PC-9 (cell line): ENCODE measurements at regions not wholly inside any gene's neighbourhood (a gene's known extent, or its start where the extent isn't known, plus 50 kb on each side); places are given as distances from the start of the nearest gene placed in this dataset.

Source experiments
- BruUV-seq: library from RNA; stranded (reverse); fragments of 400-500 nt; replicated peaks from 2 replicates; lab custom pipeline; 2021; lab: Mats Ljungman, UMichigan
- CTCF ChIA-PET: fragments of 300-600 bp; sonication (Branson Sonifier 250); formaldehyde crosslinking; loops from one replicate; lab custom pipeline; 2022; ENCODE audit warnings: antibody characterized with exemption; lab: Charles Lee
- POLR2A ChIA-PET: fragments of 300-600 bp; sonication (Branson Sonifier 250); formaldehyde crosslinking; loops from one replicate; lab custom pipeline; 2022; ENCODE audit warnings: antibody characterized with exemption; ENCODE audit not compliant: unreplicated experiment; lab: Charles Lee
- DNase-seq, 2 experiments: peaks; one replicate each; pipeline versions ENCODE4 v3.0.0 to v3.0.0-alpha.2; 2015 to 2022; ENCODE audit warnings: mixed read lengths in 1 of 2
- H2AFZ ChIP-seq: fragments of 200-600 bp; sonication (generic); 2 replicates; pipeline ENCODE4 v1.8.1; 2017; ENCODE audit warnings: antibody characterized with exemption
- H3F3A ChIP-seq: fragments of 200-600 bp; sonication (generic); 2 replicates; pipeline ENCODE4 v1.8.1; 2017; ENCODE audit warnings: antibody characterized with exemption, mild to moderate bottlenecking, low read depth; ENCODE audit not compliant: insufficient read depth
- H3K27ac ChIP-seq: fragments of 200-600 bp; sonication (generic); 2 replicates; pipeline ENCODE4 v1.6.1; 2016; ENCODE audit warnings: mixed run types
- H3K27me3 ChIP-seq: fragments of 200-600 bp; sonication (generic); 2 replicates; pipeline ENCODE4 v1.6.1; 2016; ENCODE audit warnings: low read depth, mixed run types; ENCODE audit not compliant: insufficient read depth
- H3K36me3 ChIP-seq: fragments of 200-600 bp; sonication (generic); 2 replicates; pipeline ENCODE4 v1.6.1; 2016; ENCODE audit warnings: low read depth, mixed run types
- H3K4me1 ChIP-seq: fragments of 200-600 bp; sonication (generic); replicated peaks from 2 replicates; pipeline ENCODE4 v1.6.1; 2016; ENCODE audit warnings: mixed run types; ENCODE audit not compliant: insufficient read depth
- H3K4me2 ChIP-seq: fragments of 200-600 bp; sonication (generic); 2 replicates; pipeline ENCODE4 v1.6.1; 2017; ENCODE audit warnings: mixed run types
- H3K4me3 ChIP-seq: fragments of 200-600 bp; sonication (generic); 2 replicates; pipeline ENCODE4 v1.6.1; 2016; ENCODE audit warnings: mixed run types
- H3K79me2 ChIP-seq: fragments of 200-600 bp; sonication (generic); 2 replicates; pipeline ENCODE4 v1.6.1; 2017; ENCODE audit warnings: low read depth, mixed run types
- H3K9me2 ChIP-seq: fragments of 200-600 bp; sonication (generic); 2 replicates; pipeline ENCODE4 v1.8.1; 2017; ENCODE audit warnings: mild to moderate bottlenecking; ENCODE audit not compliant: insufficient read depth
- H3K9me3 ChIP-seq: fragments of 200-600 bp; sonication (generic); 2 replicates; pipeline ENCODE4 v1.8.1; 2016; ENCODE audit warnings: low read depth; ENCODE audit not compliant: insufficient read depth
- H4K20me1 ChIP-seq: fragments of 200-600 bp; sonication (generic); 2 replicates; pipeline ENCODE4 v1.8.1; 2017; ENCODE audit not compliant: insufficient read depth
- EZH2 ChIP-seq: fragments of 200-600 bp; sonication (generic); IDR thresholded peaks from 2 replicates; pipeline ENCODE4 v1.8.0; 2017; ENCODE audit warnings: antibody characterized with exemption, low read depth
- intact Hi-C: fragments of 100-400 bp; cut with micrococcal nuclease; formaldehyde crosslinking; loops from one replicate; pipeline ENCODE4 v1.10.0; 2022; ENCODE audit not compliant: unreplicated experiment
- TF ChIP-seq, protein P1 (sequence below): fragments of 200-600 bp; sonication (generic); conservative IDR thresholded peaks from 2 replicates; pipeline ENCODE4 v1.6.1; 2017; ENCODE audit warnings: mixed run types, antibody characterized with exemption, mild to moderate bottlenecking, moderate library complexity

DNA sequence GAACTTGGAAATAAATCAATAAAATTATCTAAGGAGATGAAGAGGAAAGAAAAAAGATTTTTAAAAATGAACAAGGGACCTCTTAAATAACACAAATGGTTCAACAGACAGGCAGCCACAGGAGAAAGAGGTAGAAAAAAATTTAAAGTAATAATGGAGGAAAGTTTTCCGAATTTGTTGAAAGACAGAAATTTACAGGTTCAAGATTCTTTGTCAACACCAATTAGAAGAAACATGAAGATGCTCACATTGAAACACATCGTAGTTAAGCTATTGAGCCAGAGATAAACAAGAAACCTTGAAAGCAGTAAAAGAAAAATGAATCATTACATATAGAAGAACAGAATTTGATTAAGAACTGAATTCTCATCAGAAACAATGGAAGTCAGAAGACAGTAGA lies 68.7 kb upstream of the OSMR start:
- CTCF ChIA-PET = no interaction called here
- no peak for DNase-seq
- BruUV-seq = no TSS peak

GRCh38 chr5:38780316-38780715 lies 65.5 kb upstream of the OSMR start:
- peaks cover 16% of the 10 kb centered on the region for H3K4me1 ChIP-seq
- H3K79me2 ChIP-seq = no peaks in the 10 kb centered on the region
- no peaks in the 10 kb centered on the region for H4K20me1 ChIP-seq
- peaks cover 13% of the 10 kb centered on the region; the same call in 1 of the 2 replicates for H3F3A ChIP-seq
- H3K36me3 ChIP-seq = no peaks in the 10 kb centered on the region
- intact Hi-C loops = no loop called here
- H3K9me3 ChIP-seq = no peaks in the 10 kb centered on the region
- no peak overlapping the region for H3K4me3 ChIP-seq
- no peaks in the 10 kb centered on the region for H3K9me2 ChIP-seq
- H3K4me2 ChIP-seq = no peak overlapping the region
- POLR2A ChIA-PET = interaction anchor here (0.6 kb wide), 1 partner anchor 300 kb away, joined by 3 read pairs; no protein-coding TSS in a partner anchor
- BruUV-seq = no TSS peak
- H3K27ac ChIP-seq = no peak overlapping the region
- CTCF ChIA-PET = interaction anchor here (0.5 to 1.2 kb wide), 2 partner anchors 30 to 516 kb away, joined by 3 read pairs; no protein-coding TSS in a partner anchor
- peaks cover 24% of the 10 kb centered on the region; the same call in 1 of the 2 replicates for H3K27me3 ChIP-seq
- DNase-seq = no peak
- no peak overlapping the region for H2AFZ ChIP-seq
- TF ChIP-seq EZH2 = no peak
- TF ChIP-seq, protein P1, sequence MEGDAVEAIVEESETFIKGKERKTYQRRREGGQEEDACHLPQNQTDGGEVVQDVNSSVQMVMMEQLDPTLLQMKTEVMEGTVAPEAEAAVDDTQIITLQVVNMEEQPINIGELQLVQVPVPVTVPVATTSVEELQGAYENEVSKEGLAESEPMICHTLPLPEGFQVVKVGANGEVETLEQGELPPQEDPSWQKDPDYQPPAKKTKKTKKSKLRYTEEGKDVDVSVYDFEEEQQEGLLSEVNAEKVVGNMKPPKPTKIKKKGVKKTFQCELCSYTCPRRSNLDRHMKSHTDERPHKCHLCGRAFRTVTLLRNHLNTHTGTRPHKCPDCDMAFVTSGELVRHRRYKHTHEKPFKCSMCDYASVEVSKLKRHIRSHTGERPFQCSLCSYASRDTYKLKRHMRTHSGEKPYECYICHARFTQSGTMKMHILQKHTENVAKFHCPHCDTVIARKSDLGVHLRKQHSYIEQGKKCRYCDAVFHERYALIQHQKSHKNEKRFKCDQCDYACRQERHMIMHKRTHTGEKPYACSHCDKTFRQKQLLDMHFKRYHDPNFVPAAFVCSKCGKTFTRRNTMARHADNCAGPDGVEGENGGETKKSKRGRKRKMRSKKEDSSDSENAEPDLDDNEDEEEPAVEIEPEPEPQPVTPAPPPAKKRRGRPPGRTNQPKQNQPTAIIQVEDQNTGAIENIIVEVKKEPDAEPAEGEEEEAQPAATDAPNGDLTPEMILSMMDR = no peak

More for the DNA sequence above, 68.7 kb upstream of the OSMR start:
- TF ChIP-seq, protein P1 = no peak
- TF ChIP-seq EZH2 = no peak
- POLR2A ChIA-PET = no interaction called here
- Histone ChIP-seq H3K9me3 (no peaks in the 10 kb centered on the region), H2AFZ (no peak overlapping the region), H3K27me3 (peaks cover 24% of the 10 kb centered on the region; the same call in 1 of the 2 replicates), H3F3A (no peaks in the 10 kb centered on the region), H3K4me1 (no peaks in the 10 kb centered on the region), H3K27ac (no peak overlapping the region), H3K4me2 (no peak overlapping the region), H3K9me2 (no peaks in the 10 kb centered on the region), H3K4me3 (no peak overlapping the region), H3K79me2 (no peaks in the 10 kb centered on the region), H3K36me3 (no peaks in the 10 kb centered on the region), H4K20me1 (no peaks in the 10 kb centered on the region)
- intact Hi-C loops = loop anchor here (5.0 kb wide), 1 partner anchor 90 kb away; no protein-coding TSS in a partner anchor

DNA sequence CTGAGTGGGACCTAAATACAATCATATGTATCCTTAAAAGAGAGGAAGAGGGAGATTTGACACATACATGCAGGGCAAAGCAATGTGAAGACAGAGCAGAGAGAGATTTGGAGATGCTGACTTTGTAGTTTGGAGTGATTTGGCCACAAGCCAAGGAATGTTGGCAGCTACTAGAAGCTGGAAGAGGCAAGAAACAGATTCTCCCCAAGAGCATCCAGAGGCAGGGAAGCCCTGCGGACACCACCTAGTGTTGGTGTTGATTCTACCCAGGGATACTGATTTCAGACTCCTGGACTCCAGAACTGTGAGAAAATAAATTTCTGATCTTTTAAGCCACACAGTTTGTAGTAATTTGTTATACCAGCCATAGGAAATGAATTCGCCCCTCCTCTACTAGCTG lies 64.9 kb upstream of the OSMR start:
- peaks cover 16% of the 10 kb centered on the region for H3K4me1 ChIP-seq
- POLR2A ChIA-PET = interaction anchor here (0.6 kb wide), 1 partner anchor 300 kb away, joined by 3 read pairs; no protein-coding TSS in a partner anchor
- no peaks in the 10 kb centered on the region for H3K79me2 ChIP-seq
- no peak for TF ChIP-seq EZH2
- TF ChIP-seq, protein P1 = no peak
- H4K20me1 ChIP-seq = no peaks in the 10 kb centered on the region
- H3K9me3 ChIP-seq = no peaks in the 10 kb centered on the region
- CTCF ChIA-PET = interaction anchor here (0.5 to 1.2 kb wide), 2 partner anchors 29 to 516 kb away, joined by 3 read pairs; no protein-coding TSS in a partner anchor
- peaks cover 13% of the 10 kb centered on the region; the same call in 1 of the 2 replicates for H3F3A ChIP-seq
- no peaks in the 10 kb centered on the region for H3K9me2 ChIP-seq
- H3K36me3 ChIP-seq = no peaks in the 10 kb centered on the region
- no peak overlapping the region for H3K4me2 ChIP-seq
- BruUV-seq = no TSS peak
- no peak overlapping the region for H3K4me3 ChIP-seq
- DNase-seq = peak in 1 of 2 experiments; percentile 28
- intact Hi-C loops = no loop called here
- no peak overlapping the region for H3K27ac ChIP-seq
- H2AFZ ChIP-seq = no peak overlapping the region
- H3K27me3 ChIP-seq = peaks cover 19% of the 10 kb centered on the region; the same call in 1 of the 2 replicates
